Lower leg skin (tissue), 3 donors: ENCODE measurements at regions not wholly inside any gene's neighbourhood (a gene's known extent, or its start where the extent isn't known, plus 50 kb on each side); places are given as distances from the start of the nearest gene placed in this dataset.
"Not testable (repeated sequence)": the region's sequence is repeated elsewhere in the genome, so short reads cannot be mapped to it uniquely, and the experiment has no call there.

Experiments
- CTCF ChIP-seq, 3 donors: fragments of 450-650 bp; IDR thresholded peaks; one replicate each; pipeline ENCODE4 v1.5.1; 2016; ENCODE audit warnings: antibody characterized with exemption in 3 of 3, mild to moderate bottlenecking in 3 of 3, moderate library complexity in 2 of 3
- POLR2A ChIP-seq, 2 donors: fragments of 450-650 bp; IDR thresholded peaks; one replicate each; pipeline ENCODE4 v1.6.1; 2016 to 2017; ENCODE audit warnings: antibody characterized with exemption in 2 of 2, mild to moderate bottlenecking in 1 of 2, moderate library complexity in 1 of 2

DNA sequence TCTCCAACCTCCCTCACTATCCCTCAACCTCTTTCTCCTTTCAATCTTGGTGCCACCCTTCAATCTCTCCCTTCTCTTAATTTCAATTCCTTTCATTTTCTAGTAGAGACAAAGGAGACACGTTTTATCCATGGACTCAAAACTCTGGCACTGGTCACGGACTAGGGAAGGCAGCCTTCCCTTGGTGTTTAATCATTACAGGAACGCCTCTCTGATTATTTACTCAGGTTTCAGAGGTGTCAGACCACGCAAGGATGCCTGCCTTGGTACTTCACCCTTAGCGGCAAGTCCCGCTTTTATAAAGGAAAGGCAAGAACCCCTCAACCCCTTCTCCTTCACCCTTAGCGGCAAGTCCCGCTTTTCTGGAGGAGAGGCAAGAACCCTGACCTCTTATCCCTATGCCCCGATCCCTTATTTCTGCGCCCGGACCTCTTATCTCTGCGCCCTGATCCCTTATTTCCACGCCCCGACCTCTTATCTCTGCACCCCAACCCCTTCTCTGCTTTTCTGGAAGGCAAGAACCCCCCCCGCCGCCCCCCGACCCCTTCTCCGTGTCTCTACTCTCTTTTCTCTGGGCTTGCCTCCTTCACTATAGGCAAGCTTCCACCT is 543.1 kb upstream of the HTR2C start:
- TF ChIP-seq CTCF, POLR2A (IDR thresholded peaks at IDR 0.05): not testable (repeated sequence)
